IPS-18a (cell line): ENCODE measurements at regions not wholly inside any gene's neighbourhood (a gene's known extent, or its start where the extent isn't known, plus 50 kb on each side); places are given as distances from the start of the nearest gene placed in this dataset.

Experiments
- H3K27ac ChIP-seq: one replicate; pipeline ENCODE4 v1.5.1; 2013; ENCODE audit warnings: low read length
- H3K27me3 ChIP-seq: one replicate; pipeline ENCODE4 v1.6.1; 2013; ENCODE audit warnings: mild to moderate bottlenecking, low read length; ENCODE audit not compliant: control insufficient read depth, insufficient read depth
- H3K36me3 ChIP-seq: one replicate; pipeline ENCODE4 v1.6.1; 2013; ENCODE audit warnings: low read depth, low read length; ENCODE audit not compliant: control insufficient read depth
- H3K4me1 ChIP-seq: one replicate; pipeline ENCODE4 v1.6.1; 2013; ENCODE audit warnings: low read depth, low read length; ENCODE audit not compliant: control insufficient read depth
- H3K4me3 ChIP-seq: one replicate; pipeline ENCODE4 v1.5.1; 2013; ENCODE audit warnings: low read length
- H3K9ac ChIP-seq: one replicate; pipeline ENCODE4 v1.6.1; 2013; ENCODE audit warnings: mild to moderate bottlenecking, low read length, moderate library complexity
- H3K9me3 ChIP-seq: one replicate; pipeline ENCODE4 v1.6.1; 2013; ENCODE audit warnings: low read depth, low read length; ENCODE audit not compliant: control insufficient read depth

GRCh38 chr6:51495610-51496396, 591.6 kb downstream of the PKHD1 start:
- H3K27ac ChIP-seq = no peak overlapping the region
- H3K36me3 ChIP-seq = no peaks in the 10 kb centered on the region
- H3K9ac ChIP-seq = no peak overlapping the region
- no peaks in the 10 kb centered on the region for H3K9me3 ChIP-seq
- peaks cover 15% of the 10 kb centered on the region for H3K4me1 ChIP-seq
- no peak overlapping the region for H3K4me3 ChIP-seq
- no peaks in the 10 kb centered on the region for H3K27me3 ChIP-seq

GRCh38 chr6:51502996-51503395, 584.4 kb downstream of the PKHD1 start:
- H3K9me3 ChIP-seq = no peaks in the 10 kb centered on the region
- no peaks in the 10 kb centered on the region for H3K36me3 ChIP-seq
- no peak overlapping the region for H3K9ac ChIP-seq
- no peaks in the 10 kb centered on the region for H3K27me3 ChIP-seq
- no peak overlapping the region for H3K27ac ChIP-seq
- no peaks in the 10 kb centered on the region for H3K4me1 ChIP-seq
- H3K4me3 ChIP-seq = no peak overlapping the region

DNA sequence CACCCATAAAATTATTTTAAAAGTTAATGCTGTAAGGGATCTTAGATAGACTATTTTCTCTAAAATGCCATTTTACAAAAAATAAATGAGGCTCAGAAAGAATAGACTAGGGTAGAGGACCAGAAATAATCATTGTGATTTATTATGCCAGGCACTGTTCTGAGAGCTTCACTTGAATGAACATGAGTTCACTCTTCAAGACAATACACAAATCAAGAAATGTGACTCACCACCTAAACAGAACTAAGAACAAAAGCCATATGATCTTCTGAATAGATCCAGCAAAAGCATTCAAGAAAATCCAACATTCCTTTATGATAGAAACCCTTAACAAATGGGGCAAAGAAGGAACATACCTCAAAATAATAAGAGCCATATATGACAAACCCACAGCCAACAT, 582.0 kb downstream of the PKHD1 start:
- Histone ChIP-seq H3K36me3 (no peaks in the 10 kb centered on the region), H3K4me3 (no peak overlapping the region), H3K4me1 (no peaks in the 10 kb centered on the region), H3K27me3 (no peaks in the 10 kb centered on the region), H3K9ac (no peak overlapping the region), H3K27ac (no peak overlapping the region), H3K9me3 (no peaks in the 10 kb centered on the region)

DNA sequence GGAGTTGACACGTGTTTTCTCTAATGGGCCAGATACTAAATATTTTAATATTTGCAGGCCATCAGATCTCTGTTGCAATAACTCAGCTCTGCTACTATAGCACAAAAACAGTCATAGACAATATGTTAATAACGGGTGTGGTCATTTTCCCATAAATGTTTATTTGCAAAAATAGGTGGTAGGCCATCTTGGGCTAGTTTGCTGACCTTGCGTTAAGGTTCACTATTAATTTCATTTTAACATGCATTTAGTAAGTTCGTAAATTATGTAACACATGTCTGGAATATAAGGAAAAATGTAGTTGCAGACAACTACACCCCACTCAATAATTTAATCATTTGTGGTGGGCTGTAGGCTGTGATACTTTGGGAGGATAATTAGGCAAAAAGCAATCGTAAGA, 577.8 kb downstream of the PKHD1 start:
- H3K36me3 ChIP-seq = no peaks in the 10 kb centered on the region
- H3K4me1 ChIP-seq = no peaks in the 10 kb centered on the region
- no peak overlapping the region for H3K27ac ChIP-seq
- H3K9me3 ChIP-seq = no peaks in the 10 kb centered on the region
- H3K9ac ChIP-seq = no peak overlapping the region
- no peak overlapping the region for H3K4me3 ChIP-seq
- no peaks in the 10 kb centered on the region for H3K27me3 ChIP-seq

DNA sequence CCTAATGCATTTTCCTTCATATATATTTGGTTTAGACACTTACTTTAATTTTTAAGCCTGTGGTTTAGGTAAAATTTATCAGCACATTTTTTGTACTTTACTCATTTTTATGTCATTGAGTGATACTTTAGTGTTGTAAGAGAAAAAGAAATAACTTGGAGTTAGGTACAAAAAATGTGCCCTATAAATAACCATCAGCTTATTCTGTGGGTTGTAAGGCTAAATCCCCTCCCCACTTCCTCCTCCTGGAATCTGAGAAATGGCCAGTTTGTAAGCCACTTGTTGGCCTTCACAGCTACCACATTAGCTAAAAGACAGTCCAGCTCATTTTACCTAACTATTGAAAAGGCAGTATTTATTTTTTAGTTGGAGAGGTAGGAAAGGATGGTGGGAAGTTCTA, 576.3 kb downstream of the PKHD1 start:
- Histone ChIP-seq H3K27ac (no peak overlapping the region), H3K9ac (no peak overlapping the region), H3K9me3 (no peaks in the 10 kb centered on the region), H3K36me3 (no peaks in the 10 kb centered on the region), H3K4me3 (no peak overlapping the region), H3K27me3 (no peaks in the 10 kb centered on the region), H3K4me1 (no peaks in the 10 kb centered on the region)

- Histone ChIP-seq H3K36me3 (no peaks in the 10 kb centered on the region), H3K27ac (no peak overlapping the region), H3K9me3 (no peaks in the 10 kb centered on the region), H3K27me3 (no peaks in the 10 kb centered on the region), H3K4me3 (no peak overlapping the region), H3K9ac (no peak overlapping the region), H3K4me1 (no peaks in the 10 kb centered on the region)
These were observed 573.3 kb downstream of the PKHD1 start for GRCh38 chr6:51513891-51514747.

DNA sequence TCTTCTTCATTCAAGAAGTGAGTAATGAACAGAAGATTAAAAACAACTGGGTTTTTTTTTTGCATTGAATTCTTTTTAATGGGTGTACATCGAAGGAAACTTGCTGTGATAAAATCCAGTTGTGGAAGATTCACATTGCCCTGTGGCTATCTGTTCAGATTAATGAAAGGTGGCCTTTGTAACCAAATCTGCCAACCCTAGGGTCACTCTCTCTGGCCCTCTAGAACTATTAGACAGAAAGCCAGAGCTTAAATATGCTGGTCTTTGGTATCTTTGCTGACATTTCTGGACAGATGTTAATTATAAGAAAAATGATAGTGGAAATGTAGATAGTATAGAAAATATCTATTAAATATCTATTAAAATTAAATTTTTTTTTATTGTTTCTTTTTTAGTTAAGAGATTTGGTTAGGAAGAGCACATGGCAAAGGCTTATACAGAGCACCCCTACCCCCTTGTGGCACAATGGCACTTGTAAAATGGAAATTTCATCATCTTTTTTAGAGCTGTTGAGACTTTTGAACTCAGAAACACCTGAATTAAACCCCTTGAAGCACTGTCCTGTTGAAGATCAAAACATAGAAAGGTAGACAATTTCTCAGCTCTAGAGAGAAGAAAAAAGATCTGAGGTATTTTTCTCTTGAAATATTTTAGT, 572.5 kb downstream of the PKHD1 start:
- Histone ChIP-seq H3K36me3 (no peaks in the 10 kb centered on the region), H3K27ac (no peak overlapping the region), H3K9me3 (no peaks in the 10 kb centered on the region), H3K4me1 (no peaks in the 10 kb centered on the region), H3K4me3 (no peak overlapping the region), H3K27me3 (no peaks in the 10 kb centered on the region), H3K9ac (no peak overlapping the region)

DNA sequence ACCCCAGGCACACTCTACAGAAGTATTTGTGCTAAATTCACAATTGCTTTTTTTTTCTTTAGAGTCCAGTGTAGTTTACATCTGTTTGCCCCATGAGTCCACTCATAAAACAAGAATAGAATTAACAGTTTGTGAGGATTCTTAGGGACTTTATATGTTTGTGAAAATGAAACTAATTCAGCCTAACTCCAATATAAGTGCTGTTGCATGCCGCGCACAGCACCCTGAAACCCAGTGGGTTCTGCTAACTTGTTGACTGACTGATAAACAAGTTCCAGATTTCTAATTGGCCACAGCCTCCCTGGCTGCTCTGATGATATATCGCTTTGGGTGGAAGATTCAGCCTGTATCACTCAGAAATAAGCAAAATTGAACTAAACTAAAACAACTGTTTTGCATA, 561.4 kb downstream of the PKHD1 start:
- Histone ChIP-seq H3K9ac (no peak overlapping the region), H3K36me3 (no peaks in the 10 kb centered on the region), H3K9me3 (no peaks in the 10 kb centered on the region), H3K4me1 (no peaks in the 10 kb centered on the region), H3K27me3 (no peaks in the 10 kb centered on the region), H3K4me3 (no peak overlapping the region), H3K27ac (no peak overlapping the region)

- H3K9ac ChIP-seq = no peak overlapping the region
- H3K27me3 ChIP-seq = no peaks in the 10 kb centered on the region
- no peaks in the 10 kb centered on the region for H3K4me1 ChIP-seq
- no peaks in the 10 kb centered on the region for H3K36me3 ChIP-seq
- H3K9me3 ChIP-seq = no peaks in the 10 kb centered on the region
- H3K4me3 ChIP-seq = no peak overlapping the region
- no peak overlapping the region for H3K27ac ChIP-seq
These were observed 560.5 kb downstream of the PKHD1 start for GRCh38 chr6:51526922-51527321.

- Histone ChIP-seq H3K36me3 (no peaks in the 10 kb centered on the region), H3K27me3 (no peaks in the 10 kb centered on the region), H3K4me1 (no peaks in the 10 kb centered on the region), H3K4me3 (no peak overlapping the region), H3K27ac (no peak overlapping the region), H3K9ac (no peak overlapping the region), H3K9me3 (no peaks in the 10 kb centered on the region)
These were observed 558.9 kb downstream of the PKHD1 start for GRCh38 chr6:51528556-51528955.

GRCh38 chr6:51529240-51529639, 558.2 kb downstream of the PKHD1 start:
- H3K4me3 ChIP-seq = no peak overlapping the region
- no peaks in the 10 kb centered on the region for H3K27me3 ChIP-seq
- H3K9me3 ChIP-seq = no peaks in the 10 kb centered on the region
- H3K9ac ChIP-seq = no peak overlapping the region
- no peaks in the 10 kb centered on the region for H3K36me3 ChIP-seq
- no peak overlapping the region for H3K27ac ChIP-seq
- H3K4me1 ChIP-seq = no peaks in the 10 kb centered on the region
